Upper lobe of left lung (tissue), 4 donors: ENCODE measurements at regions not wholly inside any gene's neighbourhood (a gene's known extent, or its start where the extent isn't known, plus 50 kb on each side); places are given as distances from the start of the nearest gene placed in this dataset.
"Not testable (repeated sequence)": the region's sequence is repeated elsewhere in the genome, so short reads cannot be mapped to it uniquely, and the experiment has no call there.

Source experiments
- EP300 ChIP-seq, 4 donors: sonication (generic); formaldehyde crosslinking; IDR thresholded peaks; one replicate each; pipeline ENCODE4 v1.5.1; 2017; ENCODE audit warnings: antibody characterized with exemption in 4 of 4, control low read depth in 2 of 4
- POLR2A ChIP-seq, 4 donors: fragments of 450-650 bp; IDR thresholded peaks; one replicate each; pipeline ENCODE4 v1.5.1; 2016 to 2017; ENCODE audit warnings: antibody characterized with exemption in 4 of 4, mild to moderate bottlenecking in 2 of 4
- POLR2AphosphoS5 ChIP-seq, 2 donors: sonication (generic); formaldehyde crosslinking; IDR thresholded peaks; one replicate each; pipeline ENCODE4 v1.5.1; 2017; ENCODE audit warnings: antibody characterized with exemption in 2 of 2
- TF ChIP-seq, protein P1 (sequence below), 6 experiments: fragments of 450-650 bp in 4 of 6; fragments of 200-600 bp in 2 of 6; sonication (generic) in 2 of 6; IDR thresholded peaks; one replicate each; pipeline ENCODE4 v1.5.1; 2016 to 2019; ENCODE audit warnings: antibody characterized with exemption in 6 of 6

DNA sequence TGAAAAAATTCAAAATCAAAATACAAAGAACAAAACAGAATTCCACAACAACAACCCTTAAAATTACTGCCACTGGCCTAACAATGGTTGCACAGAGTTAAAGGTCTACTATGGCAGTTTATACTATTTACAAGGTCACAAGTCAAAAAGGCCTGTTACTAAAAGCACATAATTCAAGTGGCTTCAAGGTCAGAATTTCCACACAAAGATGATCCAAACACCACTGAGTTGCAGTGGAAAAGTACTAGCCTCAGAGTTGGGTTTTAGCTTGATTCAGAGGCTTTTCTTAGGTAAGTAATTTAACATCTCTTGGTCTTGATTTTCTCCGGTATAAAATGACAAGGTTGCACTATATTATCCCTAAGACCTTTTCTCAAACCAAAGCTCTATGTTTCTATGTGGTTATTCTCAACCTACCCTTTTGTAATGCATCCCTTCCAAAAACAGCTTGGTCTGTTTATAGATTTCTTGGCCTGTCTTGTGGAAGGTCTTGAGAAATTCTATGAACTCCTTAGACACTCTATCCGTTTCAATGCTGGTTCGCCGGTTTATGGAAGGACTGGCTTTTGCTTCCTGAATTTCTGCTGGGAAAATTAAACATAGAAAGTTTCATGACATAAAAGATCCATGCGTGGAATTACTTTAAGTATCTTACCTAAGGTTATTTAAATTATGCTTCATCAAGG, 69.5 kb downstream of the MDH2 start:
- TF ChIP-seq, protein P1, sequence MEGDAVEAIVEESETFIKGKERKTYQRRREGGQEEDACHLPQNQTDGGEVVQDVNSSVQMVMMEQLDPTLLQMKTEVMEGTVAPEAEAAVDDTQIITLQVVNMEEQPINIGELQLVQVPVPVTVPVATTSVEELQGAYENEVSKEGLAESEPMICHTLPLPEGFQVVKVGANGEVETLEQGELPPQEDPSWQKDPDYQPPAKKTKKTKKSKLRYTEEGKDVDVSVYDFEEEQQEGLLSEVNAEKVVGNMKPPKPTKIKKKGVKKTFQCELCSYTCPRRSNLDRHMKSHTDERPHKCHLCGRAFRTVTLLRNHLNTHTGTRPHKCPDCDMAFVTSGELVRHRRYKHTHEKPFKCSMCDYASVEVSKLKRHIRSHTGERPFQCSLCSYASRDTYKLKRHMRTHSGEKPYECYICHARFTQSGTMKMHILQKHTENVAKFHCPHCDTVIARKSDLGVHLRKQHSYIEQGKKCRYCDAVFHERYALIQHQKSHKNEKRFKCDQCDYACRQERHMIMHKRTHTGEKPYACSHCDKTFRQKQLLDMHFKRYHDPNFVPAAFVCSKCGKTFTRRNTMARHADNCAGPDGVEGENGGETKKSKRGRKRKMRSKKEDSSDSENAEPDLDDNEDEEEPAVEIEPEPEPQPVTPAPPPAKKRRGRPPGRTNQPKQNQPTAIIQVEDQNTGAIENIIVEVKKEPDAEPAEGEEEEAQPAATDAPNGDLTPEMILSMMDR (IDR thresholded peaks at IDR 0.05): not testable (repeated sequence)
- not testable (repeated sequence) for TF ChIP-seq POLR2A, POLR2AphosphoS5, EP300 (IDR thresholded peaks at IDR 0.05)
